Common myeloid progenitor, CD34-positive (primary cell): ENCODE measurements at regions not wholly inside any gene's neighbourhood (a gene's known extent, or its start where the extent isn't known, plus 50 kb on each side); places are given as distances from the start of the nearest gene placed in this dataset.

Experiments
- CTCF ChIA-PET: fragments of 350-600 bp; sonication (Branson Sonifier 250); formaldehyde crosslinking; loops from one replicate; lab custom pipeline; 2021; ENCODE audit warnings: antibody characterized with exemption; lab: Charles Lee
- POLR2A ChIA-PET: fragments of 350-600 bp; sonication (Branson Sonifier 250); formaldehyde crosslinking; loops from one replicate; lab custom pipeline; 2021; ENCODE audit warnings: antibody characterized with exemption; lab: Charles Lee
- DNase-seq, 3 donors: peaks; one replicate each; pipeline versions ENCODE4 v3.0.0 to v3.0.0-alpha.2; 2013
- H3K27ac ChIP-seq, 2 experiments: 1 replicate in 1 of 2; 2 replicates in 1 of 2; pipeline ENCODE4 v1.7.0; 2013; ENCODE audit warnings: inconsistent platforms in 2 of 2, low read length in 2 of 2, mild to moderate bottlenecking in 2 of 2, low read depth in 1 of 2, moderate library complexity in 1 of 2; ENCODE audit not compliant: severe bottlenecking in 2 of 2, insufficient read depth in 1 of 2, poor library complexity in 1 of 2
- H3K27me3 ChIP-seq, 5 experiments: replicated peaks in 2 of 5; 1 replicate in 3 of 5; 2 replicates in 2 of 5; pipeline versions ENCODE4 v1.6.1 to v1.7.0; 2013; ENCODE audit warnings: low read length in 4 of 5, mild to moderate bottlenecking in 2 of 5, moderate library complexity in 2 of 5, inconsistent platforms in 1 of 5; ENCODE audit not compliant: insufficient read depth in 5 of 5, control insufficient read depth in 4 of 5
- H3K36me3 ChIP-seq, 4 experiments: 1 replicate in 2 of 4; 2 replicates in 2 of 4; pipeline versions ENCODE4 v1.6.1 to v1.7.0; 2013; ENCODE audit warnings: low read length in 3 of 4, control low read depth in 1 of 4, mild to moderate bottlenecking in 1 of 4; ENCODE audit not compliant: control insufficient read depth in 4 of 4, insufficient read depth in 4 of 4
- H3K4me1 ChIP-seq, 4 experiments: 1 replicate in 3 of 4; 2 replicates in 1 of 4; pipeline versions ENCODE4 v1.6.1 to v1.7.1; 2013; ENCODE audit warnings: low read length in 3 of 4, mild to moderate bottlenecking in 3 of 4, control low read depth in 1 of 4, inconsistent platforms in 1 of 4, moderate library complexity in 1 of 4; ENCODE audit not compliant: control insufficient read depth in 4 of 4, insufficient read depth in 4 of 4; ENCODE audit errors: control extremely low read depth in 1 of 4
- H3K4me3 ChIP-seq, 7 experiments: 1 replicate in 4 of 7; 2 replicates in 3 of 7; pipeline versions ENCODE4 v1.5.1 to v1.7.0; 2013; ENCODE audit warnings: mild to moderate bottlenecking in 7 of 7, low read length in 6 of 7, moderate library complexity in 6 of 7, inconsistent platforms in 2 of 7, low read depth in 2 of 7, control low read depth in 1 of 7; ENCODE audit not compliant: insufficient read depth in 4 of 7, control insufficient read depth in 1 of 7; ENCODE audit errors: extremely low read depth in 1 of 7
- H3K9me3 ChIP-seq, 5 experiments: 1 replicate in 4 of 5; 2 replicates in 1 of 5; pipeline versions ENCODE4 v1.6.1 to v1.7.1; 2013; ENCODE audit warnings: low read length in 4 of 5, mild to moderate bottlenecking in 2 of 5, inconsistent platforms in 1 of 5, low read depth in 1 of 5, moderate library complexity in 1 of 5; ENCODE audit not compliant: control insufficient read depth in 4 of 5, insufficient read depth in 2 of 5; ENCODE audit errors: control extremely low read depth in 1 of 5
- WGBS: methylation state at CpG from one replicate; pipeline ENCODE4 v1.1.5; 2013; ENCODE audit not compliant: insufficient coverage; 5-methylcytosine and 5-hydroxymethylcytosine counted together

DNA sequence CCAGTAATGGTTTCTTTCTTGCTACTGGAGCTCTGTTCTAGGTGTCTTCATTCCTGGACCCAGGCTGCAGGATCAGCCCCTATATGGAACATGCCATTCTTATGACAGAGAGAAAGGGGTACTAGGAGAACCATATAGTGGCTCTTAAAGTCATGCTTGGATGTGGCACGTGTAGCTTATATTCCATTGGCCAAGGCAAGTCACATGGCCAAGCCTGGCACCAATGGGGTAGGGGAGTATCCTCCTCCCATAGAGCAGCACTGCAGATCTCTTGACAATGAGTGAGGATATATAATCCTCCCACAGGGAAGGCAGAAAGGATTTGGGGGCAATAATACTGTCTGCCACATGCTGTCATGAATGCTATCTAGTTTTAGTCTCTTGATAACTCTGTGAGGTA, 193.3 kb downstream of the PALM2AKAP2 start:
- ChIA-PET CTCF (no interaction called here), POLR2A (no interaction called here)
- Histone ChIP-seq H3K27ac (no peak overlapping the region), H3K4me3 (no peak overlapping the region), H3K9me3 (no peaks in the 10 kb centered on the region), H3K27me3 (peaks cover 0 to 7% (median 0%) of the 10 kb centered on the region in 5 experiments), H3K4me1 (no peaks in the 10 kb centered on the region), H3K36me3 (no peaks in the 10 kb centered on the region)
- DNase-seq: no peak
- WGBS: no CpG with 5 or more reads among the region's 1 CpG

DNA sequence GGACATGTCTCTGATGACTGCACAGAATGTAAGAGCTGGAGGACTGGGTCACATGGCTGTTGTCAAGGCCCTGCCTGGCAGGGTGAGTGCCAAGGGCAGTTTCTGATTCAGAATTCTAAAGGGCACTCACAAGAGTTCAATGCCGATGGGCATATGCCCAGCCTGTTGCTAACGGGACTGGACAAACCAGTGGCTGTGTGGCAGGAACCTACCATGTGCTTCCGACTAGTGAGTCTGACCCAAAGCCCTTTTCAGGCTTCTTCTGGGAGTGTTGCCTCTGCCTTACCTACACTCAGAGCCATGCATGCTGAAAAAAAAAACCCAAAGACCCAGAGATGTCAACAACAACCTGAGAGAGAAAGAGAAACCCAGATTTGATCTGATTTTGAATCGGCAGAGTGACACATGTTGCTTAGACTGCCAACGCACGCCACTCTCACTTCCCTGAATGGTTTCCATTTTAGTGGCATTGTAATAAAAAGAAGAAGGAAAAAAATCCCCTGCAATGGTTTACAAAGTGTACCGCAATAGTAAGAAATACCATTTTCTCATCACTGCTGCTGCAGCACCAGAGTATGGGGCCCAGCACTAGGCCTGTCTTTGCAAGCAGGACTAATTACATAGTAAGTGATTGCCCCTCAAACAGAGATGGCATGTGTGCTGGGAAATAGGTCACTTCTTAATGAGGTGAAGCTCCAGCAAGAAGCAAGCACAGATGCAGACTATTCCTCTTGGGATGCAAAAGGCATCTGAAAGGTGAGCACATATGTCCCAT, 194.3 kb downstream of the PALM2AKAP2 start:
- peaks cover 0 to 5% (median 0%) of the 10 kb centered on the region in 5 experiments for H3K27me3 ChIP-seq
- ChIA-PET POLR2A (no interaction called here), CTCF (interaction anchor here (0.6 kb wide), 1 partner anchor 328 kb away, joined by 3 read pairs; no protein-coding TSS in a partner anchor)
- H3K9me3 ChIP-seq: no peaks in the 10 kb centered on the region
- H3K27ac ChIP-seq: no peak overlapping the region
- no peaks in the 10 kb centered on the region for H3K36me3 ChIP-seq
- no peak overlapping the region for H3K4me3 ChIP-seq
- H3K4me1 ChIP-seq: no peaks in the 10 kb centered on the region
- peak; percentile 11 to 37 (median 16) for DNase-seq
- 87% methylated on average over 4 of the region's 7 CpGs for WGBS

DNA sequence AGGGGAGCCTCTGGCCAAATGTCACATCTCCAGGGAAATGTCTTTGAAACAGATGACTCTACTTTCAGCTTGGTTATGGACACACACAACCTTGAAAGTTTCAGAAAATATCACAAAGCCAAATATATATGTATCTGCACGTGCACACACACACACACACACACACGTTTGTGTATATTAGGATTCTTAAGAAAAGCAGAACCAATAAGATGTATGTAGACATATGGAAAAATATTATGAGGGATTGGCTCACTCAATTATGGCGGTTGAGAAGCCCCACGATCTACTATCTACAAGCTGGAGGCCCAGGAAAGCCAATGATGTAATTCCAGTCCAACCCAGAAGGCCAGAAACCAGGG, 194.9 kb downstream of the PALM2AKAP2 start:
- CTCF ChIA-PET: interaction anchor here (0.6 kb wide), 1 partner anchor 327 kb away, joined by 3 read pairs; no protein-coding TSS in a partner anchor
- POLR2A ChIA-PET: no interaction called here
- no peak for DNase-seq
- H3K36me3 ChIP-seq: no peaks in the 10 kb centered on the region
- no peak overlapping the region for H3K27ac ChIP-seq
- H3K4me1 ChIP-seq: no peaks in the 10 kb centered on the region
- 100% methylated on average over 2 of the region's 4 CpGs for WGBS
- H3K4me3 ChIP-seq: no peak overlapping the region
- H3K9me3 ChIP-seq: no peaks in the 10 kb centered on the region
- peaks cover 0 to 7% (median 0%) of the 10 kb centered on the region in 5 experiments for H3K27me3 ChIP-seq

DNA sequence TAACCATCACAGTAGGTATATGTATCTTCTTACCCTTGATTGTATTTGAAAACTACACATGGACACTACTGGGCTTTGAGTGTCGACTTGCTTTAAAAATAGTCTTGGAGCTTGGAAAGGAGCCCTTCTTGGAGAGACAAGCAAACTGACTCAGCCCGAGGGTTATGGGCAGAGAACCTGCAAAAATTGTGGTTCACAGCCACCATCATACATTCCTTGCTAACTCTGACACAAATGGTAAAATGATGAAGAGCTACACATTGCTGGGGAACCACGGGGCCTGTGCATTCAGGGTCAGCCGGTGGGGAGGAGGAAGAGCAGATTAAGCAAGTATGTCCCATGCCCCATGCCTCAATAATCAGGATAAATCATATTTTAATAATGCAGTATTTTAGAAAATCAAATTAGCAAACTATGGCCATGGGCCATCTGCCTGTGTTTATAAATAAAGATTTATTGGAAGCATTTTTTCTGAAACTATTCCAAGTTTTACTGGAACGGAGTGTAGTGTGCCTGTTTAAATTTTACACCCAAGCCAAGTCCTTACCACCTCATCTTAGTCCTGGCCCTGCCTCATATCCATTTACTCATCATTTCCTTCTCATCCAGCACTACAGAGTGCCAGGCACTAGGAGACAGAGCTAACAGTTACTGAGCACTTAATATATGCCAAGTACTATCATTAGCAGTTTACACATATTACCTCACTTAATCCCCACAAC, 195.7 kb downstream of the PALM2AKAP2 start:
- peaks cover 0 to 9% (median 0%) of the 10 kb centered on the region in 5 experiments for H3K27me3 ChIP-seq
- DNase-seq: no peak
- ChIA-PET POLR2A (no interaction called here), CTCF (no interaction called here)
- no peaks in the 10 kb centered on the region for H3K36me3 ChIP-seq
- no peaks in the 10 kb centered on the region for H3K4me1 ChIP-seq
- no peaks in the 10 kb centered on the region for H3K9me3 ChIP-seq
- H3K27ac ChIP-seq: no peak overlapping the region
- WGBS: 100% methylated on average over 1 of the region's 5 CpGs
- no peak overlapping the region for H3K4me3 ChIP-seq

DNA sequence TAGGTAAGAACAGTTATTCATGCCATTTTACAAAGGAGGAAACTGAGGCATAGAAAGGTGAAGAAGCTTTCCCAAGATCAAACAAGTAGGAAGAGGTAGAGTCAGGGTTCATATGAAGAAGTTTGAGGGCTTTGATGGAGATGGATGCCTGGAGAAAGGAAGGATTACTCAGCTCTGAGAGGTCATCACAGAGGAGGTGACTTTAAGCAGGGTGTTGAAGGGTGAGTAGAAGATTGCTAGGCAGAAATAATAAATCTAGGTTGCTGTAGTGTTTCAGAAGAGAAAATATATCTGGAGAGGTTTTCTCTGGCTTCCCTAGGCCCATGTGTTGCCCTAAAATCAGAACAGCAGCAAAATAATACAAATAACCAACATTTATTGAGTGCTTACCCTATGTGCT, 196.3 kb downstream of the PALM2AKAP2 start:
- Histone ChIP-seq H3K27me3 (peaks cover 0 to 9% (median 0%) of the 10 kb centered on the region in 5 experiments), H3K4me1 (no peaks in the 10 kb centered on the region), H3K9me3 (no peaks in the 10 kb centered on the region), H3K4me3 (no peak overlapping the region), H3K27ac (no peak overlapping the region), H3K36me3 (no peaks in the 10 kb centered on the region)
- DNase-seq: no peak
- ChIA-PET CTCF (no interaction called here), POLR2A (no interaction called here)

DNA sequence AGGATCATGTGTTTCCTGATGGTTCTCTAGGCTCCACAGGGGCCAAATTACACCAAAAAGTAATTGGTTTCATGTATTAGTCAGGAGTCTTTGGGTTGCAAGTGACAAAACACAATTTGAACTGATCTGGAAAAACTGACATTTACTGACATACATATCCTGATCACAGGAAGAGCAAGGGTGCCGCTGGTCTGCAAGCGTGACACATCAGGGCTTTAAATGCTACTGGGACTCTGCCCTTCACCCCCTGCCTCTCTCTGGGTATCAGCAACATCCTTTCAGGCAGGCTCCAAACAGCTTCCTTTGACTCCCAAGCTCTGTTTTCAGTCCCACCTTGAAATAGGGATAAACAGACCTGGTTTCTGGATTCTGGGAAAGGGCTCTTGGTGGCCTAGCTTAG, 197.5 kb downstream of the PALM2AKAP2 start:
- ChIA-PET POLR2A (no interaction called here), CTCF (no interaction called here)
- 89% methylated on average over 2 of the region's 2 CpGs for WGBS
- Histone ChIP-seq H3K4me3 (no peak overlapping the region), H3K27ac (no peak overlapping the region), H3K27me3 (peaks cover 0 to 9% (median 0%) of the 10 kb centered on the region in 5 experiments), H3K9me3 (peaks cover 0 to 4% (median 0%) of the 10 kb centered on the region in 5 experiments), H3K36me3 (no peaks in the 10 kb centered on the region), H3K4me1 (no peaks in the 10 kb centered on the region)
- no peak for DNase-seq

DNA sequence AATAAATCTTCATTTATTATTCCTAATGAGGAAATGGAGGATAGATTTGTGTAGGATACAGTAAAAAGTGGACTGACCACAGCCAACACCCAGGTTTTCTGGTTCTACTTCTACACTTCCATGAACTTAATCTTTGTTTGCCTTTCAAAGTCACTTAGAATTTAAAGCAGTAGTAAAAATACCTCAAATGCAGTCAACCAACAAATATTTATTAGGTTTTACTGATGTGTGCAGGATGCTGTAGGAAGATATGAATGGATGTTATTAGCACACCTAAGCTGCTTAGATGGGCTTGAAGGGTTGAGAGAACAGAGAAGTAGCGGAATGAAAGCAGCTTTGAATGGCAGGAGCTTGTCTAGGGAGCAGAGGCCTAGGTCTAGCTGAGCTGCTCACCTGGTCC, 201.1 kb downstream of the PALM2AKAP2 start:
- Histone ChIP-seq H3K27me3 (peaks cover 0 to 9% (median 0%) of the 10 kb centered on the region in 5 experiments), H3K4me3 (no peak overlapping the region), H3K9me3 (peaks cover 0 to 4% (median 0%) of the 10 kb centered on the region in 5 experiments), H3K27ac (no peak overlapping the region), H3K4me1 (no peaks in the 10 kb centered on the region), H3K36me3 (no peaks in the 10 kb centered on the region)
- 100% methylated on average over 1 of the region's 1 CpG for WGBS
- DNase-seq: no peak
- CTCF ChIA-PET: no interaction called here
- POLR2A ChIA-PET: no interaction called here
